ENCODE measurements at regions not wholly inside any gene's neighbourhood (a gene's known extent, or its start where the extent isn't known, plus 50 kb on each side); places are given as distances from the start of the nearest gene placed in this dataset.

- TF ChIP-seq CREB3 (tag; conservative IDR thresholded peaks at IDR 0.05; ENCODE audit: low read depth) (no peak), FOXK2 (conservative IDR thresholded peaks at IDR 0.05 in 1 of 2, IDR thresholded peaks at IDR 0.05 in 1 of 2; ENCODE audit: low read depth in 2 of 2) (no peak), ZNF232 (CRISPR knock-in tag; IDR thresholded peaks at IDR 0.05) (no peak), HLTF (IDR thresholded peaks at IDR 0.05) (no peak)
Measured at GRCh38 chr3:96017556-96017955, 796.8 kb upstream of the EPHA6 start (continued).

GRCh38 chr3:96022676-96023075, 791.7 kb upstream of the EPHA6 start:
- ChIA-PET POLR2A (no interaction called here), CTCF (ENCODE audit: low intra/inter-chr PET ratio) (no interaction called here)
- H3K9ac ChIP-seq (ENCODE audit: insufficient read depth in 1 of 2, low read depth in 2 of 2, low read length in 2 of 2) = no peak overlapping the region
- H4K20me1 ChIP-seq (replicated peaks; ENCODE audit: control insufficient read depth, insufficient read depth, low read length) = no peaks in the 10 kb centered on the region
- ATAC-seq (no peak), DNase-seq (ENCODE audit: extremely low read depth in 1 of 4, low spot score in 3 of 4) (no peak), FAIRE-seq (no peak)
- no peaks in the 10 kb centered on the region for H3K27me3 ChIP-seq (ENCODE audit: control insufficient read depth in 2 of 2, insufficient read depth in 2 of 2, low read length in 2 of 2)
- no peaks in the 10 kb centered on the region for H3K9me1 ChIP-seq (ENCODE audit: control insufficient read depth, insufficient read depth, low read length)
- no peak overlapping the region for H3K4me2 ChIP-seq (ENCODE audit: insufficient read depth, low read length)
- H3K4me3 ChIP-seq = no peak overlapping the region
- no peaks in the 10 kb centered on the region for H3K4me1 ChIP-seq (replicated peaks in 1 of 2; ENCODE audit: control insufficient read depth in 2 of 2, insufficient read depth in 2 of 2, low read length in 2 of 2)
- no peak overlapping the region for H3K27ac ChIP-seq (ENCODE audit: extremely low read depth, low read depth, low read length)
- intact Hi-C loops (cut with micrococcal nuclease) = no loop called here
- H3K79me2 ChIP-seq (ENCODE audit: control insufficient read depth, insufficient read depth, low read length) = no peaks in the 10 kb centered on the region
- 0% methylated on average over 2 of the region's 2 CpGs for WGBS (ENCODE audit: insufficient coverage, low coverage, missing lambda C conversion rate)
- no peak overlapping the region for H2AFZ ChIP-seq (ENCODE audit: low read depth, low read length)
- no peaks in the 10 kb centered on the region for H3K36me3 ChIP-seq (ENCODE audit: control insufficient read depth, insufficient read depth, low read length)
- in situ Hi-C loops (cut with MboI) = no loop called here
- H3K9me3 ChIP-seq (replicated peaks; ENCODE audit: control insufficient read depth, insufficient read depth, low read depth, low read length) = no peaks in the 10 kb centered on the region
- no peak for TF ChIP-seq TAF7 (tag; IDR thresholded peaks at IDR 0.05)
- no peak for TF ChIP-seq NR2C2 (CRISPR knock-in tag; IDR thresholded peaks at IDR 0.05)
- TF ChIP-seq NR2C2 (tag; IDR thresholded peaks at IDR 0.05) = no peak
- no peak for TF ChIP-seq CHCHD3 (CRISPR knock-in tag; IDR thresholded peaks at IDR 0.05)
- no peak for TF ChIP-seq CBX2 (IDR thresholded peaks at IDR 0.05; ENCODE audit: insufficient read depth, low read length, poor library complexity, severe bottlenecking)
- no peak for TF ChIP-seq ZNF3 (CRISPR knock-in tag; IDR thresholded peaks at IDR 0.05)
- no TSS peak for BruUV-seq (replicated peaks)

Data from K562 (cell line).